ENCODE measurements at regions not wholly inside any gene's neighbourhood (a gene's known extent, or its start where the extent isn't known, plus 50 kb on each side); places are given as distances from the start of the nearest gene placed in this dataset.

DNA sequence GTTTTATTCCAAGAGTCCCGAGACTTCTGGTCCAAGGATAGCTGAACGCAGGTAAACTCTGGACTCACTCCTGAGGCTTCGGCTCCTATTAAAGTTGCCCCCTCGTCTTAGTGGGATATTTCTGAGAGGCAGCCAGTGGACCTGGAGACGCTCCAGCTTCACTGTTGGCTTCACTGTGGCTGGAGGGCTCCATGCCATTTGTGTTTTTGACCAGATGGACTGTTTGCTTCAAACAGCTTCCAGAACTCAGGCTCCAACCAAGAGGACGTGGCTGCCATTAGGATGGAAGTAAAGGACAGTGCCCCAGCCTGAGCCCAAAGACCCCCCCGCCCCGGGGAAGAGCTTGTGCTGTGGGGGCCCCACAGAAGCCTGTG, 94.4 kb upstream of the LDAH start:
- TF ChIP-seq POLR2A (IDR thresholded peaks at IDR 0.05) (no peak), CTCF (IDR thresholded peaks at IDR 0.05) (no peak)
